ENCODE measurements at regions not wholly inside any gene's neighbourhood (a gene's known extent, or its start where the extent isn't known, plus 50 kb on each side); places are given as distances from the start of the nearest gene placed in this dataset.

DNA sequence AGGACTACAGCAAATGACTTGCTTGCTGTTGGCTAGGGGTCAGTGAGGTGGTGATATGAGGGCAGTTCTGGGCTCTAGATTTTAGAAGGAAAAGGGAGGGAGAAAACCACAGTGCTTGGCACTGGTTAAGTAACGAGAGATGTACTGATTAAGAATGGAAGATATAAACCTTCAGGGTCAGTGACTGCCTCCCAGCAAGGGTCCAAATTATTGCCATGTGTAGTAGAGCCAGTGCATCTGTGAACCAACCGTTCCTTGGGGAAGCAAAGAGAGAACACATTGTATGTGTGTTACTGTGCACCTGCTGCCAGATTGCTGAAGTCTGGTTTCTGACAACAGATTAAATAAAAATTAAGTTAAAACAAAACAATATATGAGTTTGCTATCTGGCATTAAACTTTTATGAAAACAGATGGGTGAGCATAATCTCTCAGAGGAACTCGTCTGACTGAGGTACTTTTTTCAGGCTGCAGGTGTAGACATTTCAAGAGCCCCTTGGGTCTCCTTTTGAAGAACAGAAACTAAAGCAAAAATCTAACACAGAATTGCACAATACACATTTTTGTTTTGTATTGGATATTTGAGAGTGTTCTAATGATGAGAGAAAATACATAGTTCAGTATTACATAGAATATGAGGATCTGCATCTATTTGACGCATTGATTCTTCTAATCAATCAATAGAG is 1120.6 kb downstream of the SORCS3 start:
- no peak overlapping the region for H3K27ac Mint-ChIP-seq (ENCODE audit: unreplicated experiment)
- BruUV-seq (replicated peaks) = no TSS peak
- H3K4me1 ChIP-seq = no peaks in the 10 kb centered on the region
- H3K4me3 ChIP-seq (ENCODE audit: low read depth, low read length) = no peak overlapping the region
- DNase-seq = no peak
- H3K4me3 Mint-ChIP-seq (ENCODE audit: unreplicated experiment) = no peak overlapping the region
- H3K36me3 Mint-ChIP-seq (ENCODE audit: insufficient read depth, unreplicated experiment) = no peaks in the 10 kb centered on the region
- H3K9me3 ChIP-seq = no peaks in the 10 kb centered on the region
- H3K9me3 Mint-ChIP-seq (ENCODE audit: unreplicated experiment) = no peaks in the 10 kb centered on the region
- no peaks in the 10 kb centered on the region for H3K27me3 ChIP-seq (replicated peaks; ENCODE audit: control insufficient read depth, insufficient read depth, low read length)
- no peak for TF ChIP-seq CTCF (IDR thresholded peaks at IDR 0.05; ENCODE audit: insufficient read depth in 1 of 2, low read depth in 1 of 2, low read length in 1 of 2, severe bottlenecking in 1 of 2, unreplicated experiment in 1 of 2)
- POLR2A ChIA-PET = no interaction called here
- H3K27me3 Mint-ChIP-seq (ENCODE audit: insufficient read depth, unreplicated experiment) = peaks cover 6% of the 10 kb centered on the region
- intact Hi-C loops (cut with micrococcal nuclease; ENCODE audit: unreplicated experiment) = no loop called here
- H3K4me1 Mint-ChIP-seq (ENCODE audit: low read depth, unreplicated experiment) = no peaks in the 10 kb centered on the region
- H3K36me3 ChIP-seq (ENCODE audit: control insufficient read depth, insufficient read depth, low read length) = no peaks in the 10 kb centered on the region
- CTCF ChIA-PET = no interaction called here

- Mint-ChIP-seq H3K9me3 (ENCODE audit: unreplicated experiment) (no peaks in the 10 kb centered on the region), H3K36me3 (ENCODE audit: insufficient read depth, unreplicated experiment) (no peaks in the 10 kb centered on the region), H3K27ac (ENCODE audit: unreplicated experiment) (no peak overlapping the region), H3K4me3 (ENCODE audit: unreplicated experiment) (no peak overlapping the region), H3K27me3 (ENCODE audit: insufficient read depth, unreplicated experiment) (peaks cover 6% of the 10 kb centered on the region), H3K4me1 (ENCODE audit: low read depth, unreplicated experiment) (no peaks in the 10 kb centered on the region)
- no peaks in the 10 kb centered on the region for H3K9me3 ChIP-seq
- ChIA-PET POLR2A (no interaction called here), CTCF (no interaction called here)
- no TSS peak for BruUV-seq (replicated peaks)
- DNase-seq = no peak
- no peaks in the 10 kb centered on the region for H3K36me3 ChIP-seq (ENCODE audit: control insufficient read depth, insufficient read depth, low read length)
- H3K4me1 ChIP-seq = no peaks in the 10 kb centered on the region
- no peaks in the 10 kb centered on the region for H3K27me3 ChIP-seq (replicated peaks; ENCODE audit: control insufficient read depth, insufficient read depth, low read length)
- TF ChIP-seq CTCF (IDR thresholded peaks at IDR 0.05; ENCODE audit: insufficient read depth in 1 of 2, low read depth in 1 of 2, low read length in 1 of 2, severe bottlenecking in 1 of 2, unreplicated experiment in 1 of 2) = no peak
- no peak overlapping the region for H3K4me3 ChIP-seq (ENCODE audit: low read depth, low read length)
- intact Hi-C loops (cut with micrococcal nuclease; ENCODE audit: unreplicated experiment) = no loop called here
Observed at GRCh38 chr10:105759669-105760068, 1118.6 kb downstream of the SORCS3 start.

DNA sequence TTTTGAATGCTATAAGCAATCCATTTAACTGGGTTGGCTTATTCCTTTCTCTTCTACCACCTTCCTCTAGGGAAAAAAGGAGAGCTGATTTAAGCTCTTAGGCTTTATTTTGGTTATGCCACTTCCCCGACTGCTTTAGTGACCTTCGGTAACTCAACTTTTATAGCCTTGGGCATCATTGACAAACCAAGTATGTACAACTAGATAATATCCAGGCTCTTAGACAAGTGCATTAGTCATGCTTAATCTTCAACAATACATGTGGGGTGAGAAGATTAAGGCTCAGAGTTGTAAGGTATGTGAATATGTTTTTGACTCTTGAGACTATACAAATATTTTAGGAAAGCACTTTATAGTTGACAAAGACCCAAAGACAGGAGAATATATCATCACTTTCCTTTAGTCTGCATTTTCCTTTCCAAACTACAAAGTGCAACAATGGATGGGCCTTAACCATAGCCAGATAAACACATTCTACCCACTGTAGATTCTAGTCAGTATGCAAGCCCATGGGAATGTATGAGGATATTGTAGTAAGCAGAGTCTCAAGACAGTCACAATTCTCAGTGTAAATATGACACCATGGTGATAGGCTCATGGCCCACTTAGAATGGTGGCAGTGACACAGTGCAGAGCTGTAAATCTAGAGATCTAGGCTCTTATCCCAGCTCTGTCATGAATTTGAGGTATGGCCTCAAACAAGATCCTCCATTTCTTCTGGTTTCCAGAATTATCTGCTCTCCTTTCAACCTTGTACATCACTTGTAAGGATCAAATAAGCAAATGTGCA is 1117.3 kb downstream of the SORCS3 start:
- no peaks in the 10 kb centered on the region for H3K36me3 Mint-ChIP-seq (ENCODE audit: insufficient read depth, unreplicated experiment)
- H3K27ac Mint-ChIP-seq (ENCODE audit: unreplicated experiment) = no peak overlapping the region
- no peaks in the 10 kb centered on the region for H3K4me1 Mint-ChIP-seq (ENCODE audit: low read depth, unreplicated experiment)
- H3K27me3 ChIP-seq (replicated peaks; ENCODE audit: control insufficient read depth, insufficient read depth, low read length) = no peaks in the 10 kb centered on the region
- no TSS peak for BruUV-seq (replicated peaks)
- POLR2A ChIA-PET = no interaction called here
- no peaks in the 10 kb centered on the region for H3K9me3 Mint-ChIP-seq (ENCODE audit: unreplicated experiment)
- intact Hi-C loops (cut with micrococcal nuclease; ENCODE audit: unreplicated experiment) = no loop called here
- CTCF ChIA-PET = no interaction called here
- no peak overlapping the region for H3K4me3 Mint-ChIP-seq (ENCODE audit: unreplicated experiment)
- no peak for TF ChIP-seq CTCF (IDR thresholded peaks at IDR 0.05; ENCODE audit: insufficient read depth in 1 of 2, low read depth in 1 of 2, low read length in 1 of 2, severe bottlenecking in 1 of 2, unreplicated experiment in 1 of 2)
- H3K4me1 ChIP-seq = no peaks in the 10 kb centered on the region
- H3K4me3 ChIP-seq (ENCODE audit: low read depth, low read length) = no peak overlapping the region
- no peaks in the 10 kb centered on the region for H3K9me3 ChIP-seq
- no peaks in the 10 kb centered on the region for H3K36me3 ChIP-seq (ENCODE audit: control insufficient read depth, insufficient read depth, low read length)
- DNase-seq = no peak
- peaks cover under 1% of the 10 kb centered on the region for H3K27me3 Mint-ChIP-seq (ENCODE audit: insufficient read depth, unreplicated experiment)

All from Caco-2 (cell line).